OCI-LY3 (cell line): ENCODE measurements at regions not wholly inside any gene's neighbourhood (a gene's known extent, or its start where the extent isn't known, plus 50 kb on each side); places are given as distances from the start of the nearest gene placed in this dataset.

Experiments
- H2AFZ ChIP-seq: fragments of 200-600, 300-600 bp; shearing (Covaris generic); 2 replicates; pipeline ENCODE4 v1.6.0; 2014; ENCODE audit warnings: antibody characterized with exemption, low read depth, low read length
- H3K27ac ChIP-seq: fragments of 200-600, 300-600 bp; sonication (generic); 2 replicates; pipeline ENCODE4 v1.5.1; 2014; ENCODE audit warnings: mild to moderate bottlenecking, low read length, moderate library complexity, mixed read lengths
- H3K27me3 ChIP-seq: fragments of 200-600, 300-600 bp; sonication (generic); 2 replicates; pipeline ENCODE4 v1.6.1; 2014; ENCODE audit warnings: low read depth, low read length, mixed read lengths
- H3K36me3 ChIP-seq: fragments of 200-600, 300-600 bp; sonication (generic); replicated peaks from 2 replicates; pipeline ENCODE3; 2014; ENCODE audit warnings: low read depth, low read length, mixed read lengths
- H3K4me1 ChIP-seq: fragments of 300-600, 200-600 bp; sonication (generic); 2 replicates; pipeline ENCODE4 v1.6.1; 2014; ENCODE audit warnings: low read length, mixed read lengths
- H3K4me2 ChIP-seq: fragments of 200-600, 300-600 bp; sonication (generic); 2 replicates; pipeline ENCODE4 v1.6.1; 2014; ENCODE audit warnings: low read length, mixed read lengths
- H3K4me3 ChIP-seq: fragments of 300-600, 200-600 bp; sonication (generic); 2 replicates; pipeline ENCODE4 v1.5.1; 2014; ENCODE audit warnings: antibody characterized with exemption, mild to moderate bottlenecking, low read length, moderate library complexity
- H3K79me2 ChIP-seq: fragments of 300-600, 200-600 bp; shearing (Covaris generic); 2 replicates; pipeline ENCODE4 v1.6.1; 2014; ENCODE audit warnings: mild to moderate bottlenecking, low read length, mixed read lengths
- H3K9ac ChIP-seq: fragments of 300-600, 200-600 bp; shearing (Covaris generic); 2 replicates; pipeline ENCODE4 v1.6.0; 2014; ENCODE audit warnings: mild to moderate bottlenecking, low read length, moderate library complexity
- H3K9me3 ChIP-seq: fragments of 200-600, 300-600 bp; shearing (Covaris generic); 2 replicates; pipeline ENCODE4 v1.6.1; 2014; ENCODE audit warnings: low read length, mixed read lengths; ENCODE audit not compliant: insufficient read depth
- H4K20me1 ChIP-seq: fragments of 200-600, 300-600 bp; sonication (generic); 2 replicates; pipeline ENCODE4 v1.6.1; 2016; ENCODE audit warnings: low read length, mixed read lengths; ENCODE audit not compliant: insufficient read depth
- EZH2phosphoT487 ChIP-seq: fragments of 200-600 bp; shearing (Covaris generic); IDR thresholded peaks from 2 replicates; pipeline ENCODE4 v1.6.1; 2018; ENCODE audit warnings: antibody characterized with exemption, mixed run types, low read depth
- TF ChIP-seq, protein P1 (sequence below): fragments of 200-600, 300-600 bp; sonication (generic); IDR thresholded peaks from 2 replicates; pipeline ENCODE4 v1.5.1; 2014; ENCODE audit warnings: antibody characterized with exemption, low read length, low read depth

DNA sequence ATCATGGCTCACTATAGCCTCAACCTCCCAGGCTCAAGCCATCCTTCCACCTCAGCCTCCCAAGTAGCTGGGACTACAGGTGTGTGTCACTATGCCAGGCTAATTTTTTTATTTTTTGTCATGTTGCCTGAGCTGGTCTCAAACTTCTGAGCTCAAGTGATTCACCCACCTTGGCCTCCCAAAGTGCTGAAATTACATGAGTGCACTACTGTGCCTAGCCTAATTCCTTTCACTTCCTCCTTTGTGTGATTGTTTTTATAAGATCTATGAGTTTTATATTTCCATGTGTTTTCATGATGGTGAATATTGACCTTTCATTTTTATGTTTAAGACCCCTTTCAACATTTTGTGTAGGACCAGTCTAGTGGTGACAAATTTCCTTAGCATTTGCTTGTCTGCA lies 55.2 kb upstream of the IL12B start:
- no peaks in the 10 kb centered on the region for H3K4me1 ChIP-seq
- TF ChIP-seq, protein P1, sequence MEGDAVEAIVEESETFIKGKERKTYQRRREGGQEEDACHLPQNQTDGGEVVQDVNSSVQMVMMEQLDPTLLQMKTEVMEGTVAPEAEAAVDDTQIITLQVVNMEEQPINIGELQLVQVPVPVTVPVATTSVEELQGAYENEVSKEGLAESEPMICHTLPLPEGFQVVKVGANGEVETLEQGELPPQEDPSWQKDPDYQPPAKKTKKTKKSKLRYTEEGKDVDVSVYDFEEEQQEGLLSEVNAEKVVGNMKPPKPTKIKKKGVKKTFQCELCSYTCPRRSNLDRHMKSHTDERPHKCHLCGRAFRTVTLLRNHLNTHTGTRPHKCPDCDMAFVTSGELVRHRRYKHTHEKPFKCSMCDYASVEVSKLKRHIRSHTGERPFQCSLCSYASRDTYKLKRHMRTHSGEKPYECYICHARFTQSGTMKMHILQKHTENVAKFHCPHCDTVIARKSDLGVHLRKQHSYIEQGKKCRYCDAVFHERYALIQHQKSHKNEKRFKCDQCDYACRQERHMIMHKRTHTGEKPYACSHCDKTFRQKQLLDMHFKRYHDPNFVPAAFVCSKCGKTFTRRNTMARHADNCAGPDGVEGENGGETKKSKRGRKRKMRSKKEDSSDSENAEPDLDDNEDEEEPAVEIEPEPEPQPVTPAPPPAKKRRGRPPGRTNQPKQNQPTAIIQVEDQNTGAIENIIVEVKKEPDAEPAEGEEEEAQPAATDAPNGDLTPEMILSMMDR: no peak
- no peak for TF ChIP-seq EZH2phosphoT487
- H4K20me1 ChIP-seq: no peaks in the 10 kb centered on the region
- no peaks in the 10 kb centered on the region for H3K27me3 ChIP-seq
- H3K79me2 ChIP-seq: no peaks in the 10 kb centered on the region
- H3K9ac ChIP-seq: no peak overlapping the region
- H3K4me3 ChIP-seq: no peak overlapping the region
- no peak overlapping the region for H3K27ac ChIP-seq
- H3K4me2 ChIP-seq: no peak overlapping the region
- no peak overlapping the region for H2AFZ ChIP-seq
- peaks cover 32% of the 10 kb centered on the region for H3K36me3 ChIP-seq
- peaks cover 31% of the 10 kb centered on the region; the same call in 1 of the 2 replicates for H3K9me3 ChIP-seq

DNA sequence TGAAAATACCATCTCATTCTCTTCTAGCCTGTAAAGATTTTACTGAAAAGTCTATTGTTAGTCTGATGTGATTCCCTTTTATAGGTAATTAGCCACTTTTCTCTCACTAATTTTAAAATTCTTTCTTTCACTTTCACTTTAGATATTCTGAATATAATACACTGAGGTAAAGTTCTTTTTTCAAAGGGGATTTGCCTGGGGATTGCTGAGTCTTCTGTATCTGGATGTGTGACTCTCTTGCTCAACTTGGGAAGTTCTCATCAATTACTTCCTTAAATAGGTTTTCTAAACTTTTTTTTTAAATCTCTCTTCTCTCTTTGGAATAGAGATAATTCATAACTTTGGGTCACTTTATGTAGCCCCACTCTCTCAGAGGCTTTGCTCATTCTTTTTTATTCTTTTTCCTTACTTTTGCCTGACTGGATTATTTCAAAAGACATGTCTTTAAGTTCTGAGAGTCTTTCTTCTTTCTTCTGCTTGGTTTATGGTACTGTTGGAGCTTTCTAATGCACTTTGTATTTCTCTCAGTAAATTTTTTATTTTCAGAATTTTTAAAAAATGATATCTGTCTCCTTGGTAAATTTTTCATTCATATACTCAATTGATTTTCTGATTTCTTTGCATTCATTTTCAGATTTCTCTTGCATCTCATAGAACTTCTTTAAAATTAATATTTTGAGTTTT lies 55.9 kb upstream of the IL12B start:
- Histone ChIP-seq H3K4me1 (no peaks in the 10 kb centered on the region), H3K4me3 (no peak overlapping the region), H3K4me2 (no peak overlapping the region), H3K79me2 (no peaks in the 10 kb centered on the region), H3K27me3 (no peaks in the 10 kb centered on the region), H3K9ac (no peak overlapping the region), H2AFZ (no peak overlapping the region), H3K9me3 (peaks cover 31% of the 10 kb centered on the region; the same call in 1 of the 2 replicates), H3K27ac (no peak overlapping the region), H4K20me1 (no peaks in the 10 kb centered on the region), H3K36me3 (peaks cover 37% of the 10 kb centered on the region)
- no peak for TF ChIP-seq EZH2phosphoT487
- TF ChIP-seq, protein P1: no peak

DNA sequence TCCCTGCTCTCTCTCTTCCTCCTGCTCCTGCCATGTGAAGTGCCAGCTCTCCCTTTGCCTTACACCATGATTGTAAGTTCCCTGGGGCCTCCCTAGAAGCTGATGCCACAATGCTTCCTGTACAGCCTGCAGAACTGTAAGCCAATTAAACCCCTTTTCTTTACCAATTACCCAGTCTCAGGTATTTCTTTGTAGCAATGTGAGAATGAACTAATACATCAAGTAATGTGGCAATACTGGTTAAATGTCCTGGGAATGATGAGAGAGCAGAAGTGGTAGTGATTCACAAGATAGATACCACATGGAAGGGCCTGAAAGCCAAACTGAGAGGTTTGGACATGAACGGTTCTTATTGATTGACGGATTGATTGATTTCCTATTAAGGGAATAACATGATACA lies 62.6 kb upstream of the IL12B start:
- no peaks in the 10 kb centered on the region for H3K27me3 ChIP-seq
- H3K4me3 ChIP-seq: no peak overlapping the region
- H3K36me3 ChIP-seq: peaks cover 25% of the 10 kb centered on the region
- H3K27ac ChIP-seq: no peak overlapping the region
- no peaks in the 10 kb centered on the region for H3K79me2 ChIP-seq
- TF ChIP-seq EZH2phosphoT487: no peak
- TF ChIP-seq, protein P1: no peak
- 0 out of 2 replicates have a peak, but pooled peaks cover 6% of the 10 kb centered on the region for H3K9me3 ChIP-seq
- H3K9ac ChIP-seq: no peak overlapping the region
- H4K20me1 ChIP-seq: no peaks in the 10 kb centered on the region
- no peak overlapping the region for H3K4me2 ChIP-seq
- H3K4me1 ChIP-seq: no peaks in the 10 kb centered on the region
- no peak overlapping the region for H2AFZ ChIP-seq

DNA sequence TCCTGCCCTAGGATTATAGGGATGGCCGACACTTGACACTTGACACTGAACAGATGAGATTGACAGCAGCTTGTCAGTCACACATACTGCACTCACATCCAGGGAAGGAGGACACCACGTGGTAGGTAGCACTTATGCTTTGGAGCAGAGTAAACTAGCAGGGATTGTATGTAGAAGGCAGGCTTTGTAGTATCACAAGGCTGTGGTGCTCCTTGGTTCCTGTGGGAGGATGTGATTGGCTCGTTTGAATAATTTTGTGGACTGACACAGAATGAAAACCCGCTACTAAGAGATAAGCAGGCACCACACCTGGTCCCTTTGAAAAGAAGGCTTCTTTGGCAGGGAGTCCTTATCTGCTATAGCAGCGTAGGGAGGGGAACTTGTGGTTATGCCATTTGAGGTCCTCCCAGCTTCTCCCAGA lies 63.6 kb upstream of the IL12B start:
- no peaks in the 10 kb centered on the region for H3K9me3 ChIP-seq
- no peak overlapping the region for H2AFZ ChIP-seq
- H3K4me1 ChIP-seq: no peaks in the 10 kb centered on the region; the same call in 1 of the 2 replicates
- H3K4me3 ChIP-seq: no peak overlapping the region
- TF ChIP-seq EZH2phosphoT487: no peak
- TF ChIP-seq, protein P1: no peak
- H3K79me2 ChIP-seq: no peaks in the 10 kb centered on the region
- no peaks in the 10 kb centered on the region for H4K20me1 ChIP-seq
- no peaks in the 10 kb centered on the region for H3K27me3 ChIP-seq
- H3K27ac ChIP-seq: no peak overlapping the region
- peaks cover 19% of the 10 kb centered on the region for H3K36me3 ChIP-seq
- no peak overlapping the region for H3K4me2 ChIP-seq
- no peak overlapping the region for H3K9ac ChIP-seq
